NCI-H345 (cell line): ENCODE measurements at regions not wholly inside any gene's neighbourhood (a gene's known extent, or its start where the extent isn't known, plus 50 kb on each side); places are given as distances from the start of the nearest gene placed in this dataset.
"Not testable (repeated sequence)": the region's sequence is repeated elsewhere in the genome, so short reads cannot be mapped to it uniquely, and the experiment has no call there.

Experiments
- DNase-seq: peaks from one replicate; lab custom pipeline; 2025; lab: John Stamatoyannopoulos, UW

GRCh38 chr2:181790716-181791649, 100.5 kb upstream of the ITPRID2 start:
- DNase-seq, result no peak

- no peak for DNase-seq
These were observed 98.6 kb upstream of the ITPRID2 start for GRCh38 chr2:181792906-181793305.

- DNase-seq, result no peak
These were observed 93.5 kb upstream of the ITPRID2 start for GRCh38 chr2:181798022-181798421.

- DNase-seq, result not testable (repeated sequence)
These were observed 89.2 kb upstream of the ITPRID2 start for GRCh38 chr2:181802300-181802699.

- not testable (repeated sequence) for DNase-seq
These were observed 87.4 kb upstream of the ITPRID2 start for GRCh38 chr2:181803903-181804799.

GRCh38 chr2:181805228-181806038, 86.1 kb upstream of the ITPRID2 start:
- DNase-seq, result no peak

- DNase-seq, result no peak
These were observed 85.5 kb upstream of the ITPRID2 start for GRCh38 chr2:181806039-181806392.

GRCh38 chr2:181807526-181807925, 84.0 kb upstream of the ITPRID2 start:
- no peak for DNase-seq

GRCh38 chr2:181810823-181811695, 80.5 kb upstream of the ITPRID2 start:
- no peak for DNase-seq

GRCh38 chr2:181812106-181812743, 79.3 kb upstream of the ITPRID2 start:
- DNase-seq, result no peak

GRCh38 chr2:181814057-181814491, 77.5 kb upstream of the ITPRID2 start:
- DNase-seq, result no peak

GRCh38 chr2:181817509-181817908, 74.0 kb upstream of the ITPRID2 start:
- DNase-seq, result no peak

- DNase-seq, result no peak
These were observed 73.4 kb upstream of the ITPRID2 start for GRCh38 chr2:181818058-181818680.

GRCh38 chr2:181818840-181819239, 72.7 kb upstream of the ITPRID2 start:
- DNase-seq, result no peak

GRCh38 chr2:181821049-181821448, 70.5 kb upstream of the ITPRID2 start:
- DNase-seq, result no peak

GRCh38 chr2:181822097-181822496, 69.4 kb upstream of the ITPRID2 start:
- no peak for DNase-seq

- no peak for DNase-seq
These were observed 68.1 kb upstream of the ITPRID2 start for GRCh38 chr2:181823405-181823804.

GRCh38 chr2:181828122-181828705, 63.3 kb upstream of the ITPRID2 start:
- DNase-seq, result no peak

GRCh38 chr2:181829230-181829629, 62.3 kb upstream of the ITPRID2 start:
- no peak for DNase-seq

- no peak for DNase-seq
These were observed 59.5 kb upstream of the ITPRID2 start for GRCh38 chr2:181832015-181832414.
